ENCODE measurements at regions not wholly inside any gene's neighbourhood (a gene's known extent, or its start where the extent isn't known, plus 50 kb on each side); places are given as distances from the start of the nearest gene placed in this dataset.

- no peak for DNase-seq
These were observed 80.8 kb upstream of the JUN start for GRCh38 chr1:58864654-58865053.

- no peak for DNase-seq
These were observed 82.7 kb upstream of the JUN start for GRCh38 chr1:58866578-58866977.

GRCh38 chr1:58869638-58870297 lies 85.9 kb upstream of the JUN start:
- no peak for DNase-seq

- no peak for DNase-seq
These were observed 86.4 kb upstream of the JUN start for GRCh38 chr1:58870298-58870676.

- no peak for DNase-seq
These were observed 90.5 kb upstream of the JUN start for GRCh38 chr1:58874342-58874741.

GRCh38 chr1:58874757-58875755 lies 91.2 kb upstream of the JUN start:
- no peak for DNase-seq

- peak; percentile 72 for DNase-seq
These were observed 95.6 kb upstream of the JUN start for GRCh38 chr1:58879464-58879863.

GRCh38 chr1:58880592-58880991 lies 96.7 kb upstream of the JUN start:
- no peak for DNase-seq

- peak; percentile 27 for DNase-seq
These were observed 97.7 kb upstream of the JUN start for GRCh38 chr1:58881471-58881994.

- DNase-seq: no peak
These were observed 98.6 kb upstream of the JUN start for GRCh38 chr1:58882322-58882948.

- peak; percentile 90 for DNase-seq
These were observed 99.4 kb upstream of the JUN start for GRCh38 chr1:58883037-58883887.

GRCh38 chr1:58883888-58884482 lies 100.1 kb upstream of the JUN start:
- peak; percentile 78 for DNase-seq

- peak; percentile 15 for DNase-seq
These were observed 101.1 kb upstream of the JUN start for GRCh38 chr1:58884706-58885661.

- DNase-seq: peak; percentile 39
These were observed 102.2 kb upstream of the JUN start for GRCh38 chr1:58885998-58886397.

- no peak for DNase-seq
These were observed 102.8 kb upstream of the JUN start for GRCh38 chr1:58886611-58887010.

- no peak for DNase-seq
These were observed 103.2 kb upstream of the JUN start for GRCh38 chr1:58887059-58887458.

GRCh38 chr1:58888833-58889232 lies 105.0 kb upstream of the JUN start:
- DNase-seq: no peak

GRCh38 chr1:58890113-58890512 lies 106.3 kb upstream of the JUN start:
- no peak for DNase-seq

- DNase-seq: no peak
These were observed 106.8 kb upstream of the JUN start for GRCh38 chr1:58890609-58891008.

GRCh38 chr1:58891347-58891746 lies 107.5 kb upstream of the JUN start:
- no peak for DNase-seq
